Stimulated activated CD4-positive, alpha-beta T cell treated with anti-CD3 and anti-CD28 coated beads, Interleukin-4, amount 100 ng/mL, for 1 hour (primary cell): ENCODE measurements at regions not wholly inside any gene's neighbourhood (a gene's known extent, or its start where the extent isn't known, plus 50 kb on each side); places are given as distances from the start of the nearest gene placed in this dataset.

Experiments
- DNase-seq: peaks from one replicate; pipeline ENCODE4 v3.0.0-alpha.2; 2020

DNA sequence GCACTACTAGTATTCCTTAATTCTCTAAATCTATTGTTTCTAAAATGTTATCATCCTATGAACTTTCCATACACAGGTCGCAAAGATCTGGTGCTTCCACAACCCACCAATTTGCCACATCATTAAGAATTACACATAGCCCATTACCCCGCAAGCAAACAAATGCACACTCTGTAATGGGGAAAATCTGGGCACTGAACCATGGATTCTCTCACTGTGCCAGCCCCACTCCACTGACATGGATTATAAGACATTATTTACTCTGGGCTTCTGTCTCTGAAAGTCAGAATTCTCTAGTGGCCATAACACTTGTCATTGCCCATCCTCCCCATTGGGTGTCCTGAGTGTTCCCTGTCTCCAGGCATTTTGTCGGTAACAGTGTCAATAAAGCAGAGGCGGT, 537.1 kb downstream of the EPHA4 start:
- no peak for DNase-seq

DNA sequence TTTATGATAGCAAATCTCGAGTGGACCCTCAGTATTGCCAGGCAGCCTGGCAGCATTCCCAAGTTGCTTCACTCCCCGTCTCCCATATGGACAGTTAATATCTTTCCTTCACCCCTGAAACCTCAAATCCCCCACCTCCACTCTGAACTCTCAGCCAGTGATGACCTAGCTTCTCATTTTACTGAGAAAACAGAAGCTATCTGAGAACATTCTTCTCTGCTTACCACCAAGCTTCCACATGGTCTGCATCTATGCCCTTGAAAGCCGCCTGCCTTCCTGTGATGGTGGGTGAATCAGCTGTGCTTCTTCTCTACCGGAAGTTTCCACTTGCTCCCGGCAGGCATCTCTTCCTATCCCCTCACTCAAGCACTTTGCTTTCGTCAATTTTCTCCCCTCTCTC, 529.2 kb downstream of the EPHA4 start:
- no peak for DNase-seq

DNA sequence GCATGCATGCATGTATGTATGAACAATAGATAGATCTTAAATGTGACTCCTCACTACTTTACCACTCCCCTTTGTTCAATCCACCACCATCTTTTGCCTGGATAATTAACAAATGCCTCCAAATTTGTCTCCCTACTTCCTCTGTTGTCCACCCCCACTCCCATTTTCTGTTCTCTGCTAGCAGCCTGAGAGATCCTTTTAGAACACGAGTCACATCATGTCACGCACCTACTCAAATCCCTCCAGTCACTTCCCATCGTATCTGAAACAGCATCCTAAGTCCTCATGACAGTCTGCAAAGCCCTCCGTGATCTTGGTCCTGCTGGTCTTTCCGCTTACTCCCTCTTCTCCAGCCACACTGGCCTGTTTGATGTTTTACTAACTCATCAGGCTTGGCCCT, 527.3 kb downstream of the EPHA4 start:
- DNase-seq = no peak

DNA sequence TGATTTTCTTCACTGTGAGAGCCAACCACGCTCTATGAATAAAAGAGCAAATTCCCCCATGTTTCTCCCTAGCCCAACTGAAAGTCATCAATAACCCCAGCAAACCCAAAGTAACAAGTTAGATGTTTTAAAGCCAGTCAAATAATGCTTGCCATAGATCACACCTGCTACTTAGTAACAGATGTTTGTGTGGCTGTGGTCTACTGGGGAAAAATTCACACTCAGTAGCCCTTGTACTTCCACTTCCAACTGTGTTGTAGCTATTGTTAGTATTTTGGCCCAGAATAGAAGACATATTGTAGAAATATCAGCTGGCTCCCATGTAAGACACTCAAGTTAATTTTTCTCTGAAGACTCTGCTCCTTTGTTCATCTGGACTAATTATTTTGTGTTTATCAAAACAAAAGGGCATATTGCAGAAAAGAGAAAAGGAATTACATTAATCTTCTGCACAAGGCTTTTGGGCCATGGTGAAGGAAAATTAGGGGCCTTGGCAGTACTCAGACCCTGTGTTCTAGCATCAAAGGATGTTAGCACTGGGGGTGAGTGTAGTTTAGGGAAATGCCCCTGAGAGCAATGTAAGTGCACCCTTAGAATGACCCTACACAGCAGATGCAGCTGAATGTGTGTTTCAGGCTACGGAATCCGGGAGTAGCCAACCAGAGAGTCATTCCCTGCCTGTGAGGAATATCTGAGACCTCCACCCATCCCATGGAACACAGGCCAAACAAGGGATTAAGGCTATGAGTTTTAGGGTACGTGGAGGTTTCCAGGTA, 521.9 kb downstream of the EPHA4 start:
- no peak for DNase-seq

DNA sequence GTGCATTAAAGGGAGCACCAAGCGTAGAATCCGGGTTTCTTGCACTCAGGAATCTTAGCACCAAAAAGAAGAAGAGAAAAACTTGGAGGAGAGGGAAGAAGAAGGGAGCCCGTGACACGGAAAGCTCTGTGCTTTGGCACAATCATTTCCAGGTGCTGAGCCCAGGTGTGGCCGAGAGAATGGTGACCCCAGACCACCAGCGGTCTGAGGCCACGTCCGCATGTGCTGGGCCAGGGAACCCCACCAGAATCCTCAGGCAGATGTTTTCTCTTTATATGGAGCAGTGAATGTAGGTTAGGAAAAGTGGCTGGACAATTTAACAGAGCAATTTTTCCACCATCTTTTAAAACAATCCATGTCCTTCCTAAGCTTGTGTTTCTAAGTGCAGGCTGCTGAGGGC, 520.9 kb downstream of the EPHA4 start:
- DNase-seq = no peak

DNA sequence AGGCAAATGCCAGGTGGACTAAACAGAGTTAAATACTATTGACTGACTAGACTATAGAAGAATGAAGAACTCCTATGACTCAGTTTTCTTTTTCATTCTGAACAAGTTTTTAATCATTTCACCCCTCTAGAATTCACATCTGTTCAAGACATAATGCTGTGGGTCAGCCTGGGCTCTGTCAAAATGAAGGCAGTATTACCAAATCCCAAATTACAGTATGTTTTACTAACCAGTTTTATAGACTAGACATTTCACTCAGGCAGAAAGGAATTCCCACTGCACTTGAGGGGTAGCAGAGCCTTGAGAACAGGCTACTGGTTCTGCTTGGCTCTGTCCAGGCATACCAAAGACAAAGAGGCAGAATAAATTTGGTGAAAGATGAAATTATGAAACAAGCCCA, 511.7 kb downstream of the EPHA4 start:
- no peak for DNase-seq

DNA sequence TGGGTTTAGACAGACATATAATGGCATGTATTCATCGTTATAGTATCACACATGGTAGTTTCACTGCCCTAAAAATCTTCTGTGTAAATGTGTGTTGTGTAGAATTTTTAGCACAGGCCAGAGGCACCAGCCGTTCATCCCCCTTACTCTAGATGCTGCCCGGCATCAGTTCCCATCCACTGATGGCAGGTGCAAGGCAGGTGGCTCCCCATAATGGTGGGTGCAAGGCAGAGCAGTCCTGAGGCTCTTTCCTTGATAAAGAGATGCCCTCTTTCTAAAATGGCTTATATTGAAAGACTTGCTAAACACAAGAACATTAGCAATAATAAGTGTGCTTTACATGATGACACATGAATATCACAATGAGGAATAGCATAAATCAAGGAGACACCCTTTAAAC, 508.5 kb downstream of the EPHA4 start:
- DNase-seq = no peak

DNA sequence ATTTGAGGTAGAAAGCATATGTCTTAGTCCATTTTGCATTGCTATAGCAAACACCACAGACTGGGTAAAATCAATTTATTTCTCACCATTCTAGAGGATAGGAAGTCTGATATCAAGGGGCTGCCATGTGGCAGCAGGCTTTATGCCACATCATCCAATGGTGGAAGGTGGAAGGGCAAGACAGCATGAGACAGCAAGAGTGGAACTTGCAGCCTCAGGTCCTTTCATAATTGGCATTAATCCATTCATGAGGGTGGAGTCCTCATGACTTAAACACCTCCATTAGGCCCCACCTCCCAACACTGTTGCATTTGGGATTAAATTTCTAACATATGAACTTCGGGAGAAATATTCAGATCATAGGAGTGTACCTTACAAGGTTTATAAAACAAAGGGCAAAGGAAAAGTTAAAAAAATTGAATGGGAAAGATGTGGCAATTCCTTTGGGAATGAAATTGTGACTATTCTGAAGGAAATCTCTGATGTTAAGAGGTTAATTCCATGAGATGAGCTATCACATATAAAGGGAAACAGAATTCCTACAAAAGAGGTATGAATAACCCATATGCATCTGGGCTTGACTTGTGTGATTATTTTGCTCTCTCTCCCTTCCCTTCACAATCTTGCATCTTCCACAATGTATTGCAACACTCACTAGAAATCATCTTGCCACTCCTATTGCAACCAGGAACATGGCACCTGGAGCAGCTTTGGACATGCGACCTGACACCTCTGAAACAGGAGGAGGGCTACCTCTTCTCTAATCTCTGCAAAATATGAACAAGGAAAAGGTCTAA, 507.8 kb downstream of the EPHA4 start:
- no peak for DNase-seq

DNA sequence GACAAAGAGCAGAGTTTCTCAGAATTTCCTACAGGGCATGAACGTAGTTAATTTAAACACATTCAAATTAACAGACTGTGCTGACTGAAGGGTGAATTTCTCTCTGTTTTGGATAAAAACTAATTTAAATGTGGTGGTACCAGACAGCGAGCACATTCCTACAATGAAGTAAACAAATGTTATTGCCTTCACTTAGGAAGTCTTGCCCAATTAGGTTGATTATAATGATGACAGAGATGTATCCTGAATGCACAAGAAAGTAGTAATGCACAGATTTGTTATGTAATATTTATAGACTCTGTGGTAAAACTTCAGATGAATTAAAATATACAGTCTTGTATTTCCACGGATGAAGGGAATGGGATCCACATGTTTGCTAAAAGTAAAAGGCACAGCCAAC, 507.2 kb downstream of the EPHA4 start:
- no peak for DNase-seq

DNA sequence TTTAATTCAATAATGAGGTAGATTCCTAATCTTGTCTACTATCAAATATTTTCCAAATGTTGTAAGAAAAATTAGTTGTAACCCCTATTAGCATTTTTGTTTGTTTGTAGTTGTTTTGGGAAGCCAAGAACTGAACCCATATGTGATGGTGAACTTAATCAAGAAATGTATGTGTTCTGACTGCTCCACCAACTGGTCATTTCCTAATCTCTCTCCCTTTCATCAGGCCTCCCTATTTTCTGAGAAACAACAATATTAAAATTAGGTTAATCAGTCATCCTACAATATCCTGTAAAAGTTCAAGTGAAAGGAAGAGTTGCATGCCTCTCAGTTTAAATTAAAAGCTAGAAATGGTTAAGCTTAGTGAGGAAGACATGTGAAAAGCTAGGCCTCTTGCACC, 504.0 kb downstream of the EPHA4 start:
- DNase-seq = no peak

DNA sequence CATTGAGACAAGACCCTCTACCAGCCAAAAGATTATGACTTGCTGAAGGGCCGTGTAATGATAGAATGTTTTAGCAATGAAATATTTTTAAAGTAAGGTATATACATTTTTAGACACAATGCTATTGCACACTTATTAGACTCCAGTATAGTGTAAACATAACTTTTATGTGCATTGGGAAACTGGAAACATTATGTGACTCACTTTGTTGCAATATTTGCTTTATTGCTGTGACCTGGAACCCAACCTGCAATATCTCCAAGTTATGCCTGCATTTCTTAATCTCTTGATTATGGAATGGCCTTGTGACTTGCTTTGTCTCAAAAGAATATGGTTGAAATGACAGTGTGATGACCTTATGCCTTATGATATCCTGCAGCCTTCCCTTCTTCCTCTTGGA, 502.0 kb downstream of the EPHA4 start:
- no peak for DNase-seq

DNA sequence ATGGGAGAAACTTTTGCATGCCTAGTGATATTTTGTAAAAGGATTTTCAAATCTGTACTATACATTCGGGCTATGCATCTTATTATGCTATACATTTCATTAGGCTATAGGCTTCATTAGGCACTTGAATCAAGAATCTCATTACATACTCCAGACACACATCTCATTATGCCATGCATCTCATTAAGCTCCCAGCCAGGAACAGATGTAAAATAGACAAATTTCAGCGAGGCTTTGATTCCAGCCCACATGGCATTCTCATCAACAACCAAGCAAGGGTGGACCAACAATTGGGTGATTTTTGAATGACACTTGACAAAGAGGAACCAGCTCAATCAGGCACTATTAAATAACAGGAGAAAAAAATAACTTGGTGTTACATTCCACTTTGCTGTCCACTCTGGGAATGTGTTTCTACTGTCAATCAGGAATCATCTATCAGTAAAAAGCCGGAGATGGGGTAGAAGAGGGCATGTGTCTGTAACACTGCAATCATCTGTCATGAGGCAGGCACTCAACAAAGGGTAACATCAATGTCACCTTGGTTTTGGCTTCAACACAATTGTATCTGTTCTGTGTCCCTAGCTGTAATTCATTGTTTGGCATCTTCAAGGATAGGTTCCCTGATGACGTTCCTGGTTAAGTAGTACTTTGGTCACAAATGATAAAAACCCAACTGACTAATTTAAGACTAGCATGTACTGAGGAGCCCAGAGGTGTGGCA, 498.6 kb downstream of the EPHA4 start:
- DNase-seq = no peak

DNA sequence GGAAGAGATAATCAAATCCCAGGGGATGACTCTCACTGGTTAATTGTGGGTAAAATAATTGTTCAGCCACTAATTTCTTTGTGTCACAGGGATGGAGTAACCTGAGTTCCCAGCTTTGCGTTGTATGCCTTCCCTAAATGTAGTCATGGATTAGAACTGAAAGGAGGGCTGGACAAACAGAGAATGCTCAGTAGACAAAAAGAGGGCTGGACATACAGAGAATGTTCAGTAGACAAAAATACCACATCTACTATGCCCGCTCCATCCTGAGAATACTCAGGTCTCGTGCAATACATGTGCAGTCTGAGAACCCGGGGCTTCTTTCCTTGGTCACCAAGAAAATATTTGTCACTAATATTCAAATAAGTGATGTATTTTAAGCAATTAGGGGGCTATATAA, 497.9 kb downstream of the EPHA4 start:
- DNase-seq = no peak

DNA sequence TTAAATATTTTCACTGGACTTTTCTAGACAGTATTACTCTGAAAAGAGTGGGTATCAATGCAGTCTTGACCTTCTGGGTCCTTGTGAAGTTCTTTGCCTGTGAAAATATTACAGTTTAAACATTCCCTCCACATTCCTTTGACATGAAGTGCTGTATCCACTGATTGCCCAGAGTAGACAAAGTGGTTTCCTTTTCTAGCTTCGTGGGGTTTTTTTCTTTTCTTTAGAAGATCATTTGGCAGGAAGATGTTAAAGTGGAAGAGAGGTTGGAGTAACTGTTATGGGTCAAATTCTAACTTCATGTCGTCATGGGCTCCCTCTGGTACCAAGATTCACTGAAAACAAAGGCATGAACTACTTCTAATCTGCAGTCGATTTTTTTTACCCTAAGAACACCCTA, 496.9 kb downstream of the EPHA4 start:
- DNase-seq = no peak

DNA sequence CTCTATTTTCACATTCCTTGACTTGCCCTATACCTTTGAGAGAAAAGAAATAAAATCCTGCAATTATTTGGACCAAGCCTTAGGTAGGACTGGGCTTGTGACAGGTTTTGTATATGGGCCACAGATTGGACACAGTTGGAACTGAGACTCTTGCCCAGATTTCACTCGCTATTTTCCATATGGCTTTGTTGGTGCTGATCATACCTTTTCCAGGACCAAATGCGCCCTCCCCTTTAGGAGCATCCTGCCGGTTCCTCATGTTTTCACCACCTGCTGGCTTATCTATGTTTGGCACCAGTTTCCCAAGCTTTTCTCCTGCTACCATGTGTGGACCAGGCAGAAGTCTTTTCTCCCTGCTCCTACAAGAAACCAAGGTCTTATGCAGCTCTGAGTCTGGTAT, 494.9 kb downstream of the EPHA4 start:
- DNase-seq = no peak

DNA sequence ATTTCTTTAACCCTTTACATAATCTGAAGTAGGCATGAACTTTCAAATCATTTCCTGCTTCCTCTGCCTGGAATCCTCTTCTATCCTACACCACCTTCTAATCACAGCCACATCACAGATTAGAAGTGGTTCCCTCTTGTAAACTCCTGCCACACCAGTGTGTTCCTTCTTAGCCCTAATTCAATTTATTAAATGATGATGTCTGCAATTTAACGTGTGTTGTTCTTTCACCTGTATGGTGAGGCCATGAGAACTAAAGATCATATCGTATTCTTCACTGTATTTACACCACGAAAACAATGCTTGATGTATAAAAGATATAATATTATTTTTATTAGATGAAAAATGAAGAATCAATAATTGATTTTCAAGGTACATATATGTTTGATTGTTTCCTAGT, 494.3 kb downstream of the EPHA4 start:
- no peak for DNase-seq

DNA sequence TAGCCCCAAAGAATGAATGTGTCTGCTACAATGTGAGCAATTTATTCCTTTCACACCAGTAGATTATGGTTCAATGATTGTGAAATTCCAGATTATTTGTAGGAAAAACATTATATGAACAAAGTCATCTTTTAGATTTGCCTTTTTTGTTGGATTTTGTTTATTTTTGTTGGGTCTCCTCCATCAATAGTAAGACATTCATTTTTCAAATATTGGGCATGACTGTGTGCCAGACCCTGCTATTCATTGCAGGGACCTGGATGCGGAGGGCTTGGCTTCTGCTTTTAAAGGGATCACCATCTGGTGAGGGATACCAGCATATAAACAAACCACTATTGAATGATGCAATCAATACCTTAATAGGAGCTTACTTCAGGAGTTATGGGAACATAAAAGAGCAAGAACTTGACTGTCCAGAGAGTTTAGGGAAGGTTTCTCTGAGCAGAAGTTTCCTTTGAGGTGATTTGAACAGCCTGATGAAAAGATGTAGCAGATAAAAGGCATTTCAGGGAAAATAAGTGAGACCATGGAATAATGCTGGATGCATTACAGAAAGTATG, 486.7 kb downstream of the EPHA4 start:
- DNase-seq = no peak

DNA sequence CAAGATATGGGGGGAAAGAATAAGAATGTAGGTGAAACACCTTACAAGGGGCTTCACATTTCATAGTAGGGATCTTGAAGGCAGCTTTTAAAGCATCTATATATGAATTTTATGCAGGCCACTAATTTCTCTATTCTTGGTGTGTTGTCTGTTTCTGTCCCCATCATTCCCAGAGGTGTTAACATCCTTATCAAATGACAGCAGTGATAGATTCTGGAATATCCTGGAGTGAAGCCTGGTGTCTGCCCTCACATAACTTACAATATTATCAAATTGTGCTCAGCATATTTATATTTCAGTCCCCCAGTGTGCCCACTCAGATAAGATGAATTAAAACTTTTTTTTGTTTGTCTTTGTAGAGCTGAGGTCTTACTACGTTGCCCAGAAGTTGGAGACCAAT, 486.2 kb downstream of the EPHA4 start:
- no peak for DNase-seq

DNA sequence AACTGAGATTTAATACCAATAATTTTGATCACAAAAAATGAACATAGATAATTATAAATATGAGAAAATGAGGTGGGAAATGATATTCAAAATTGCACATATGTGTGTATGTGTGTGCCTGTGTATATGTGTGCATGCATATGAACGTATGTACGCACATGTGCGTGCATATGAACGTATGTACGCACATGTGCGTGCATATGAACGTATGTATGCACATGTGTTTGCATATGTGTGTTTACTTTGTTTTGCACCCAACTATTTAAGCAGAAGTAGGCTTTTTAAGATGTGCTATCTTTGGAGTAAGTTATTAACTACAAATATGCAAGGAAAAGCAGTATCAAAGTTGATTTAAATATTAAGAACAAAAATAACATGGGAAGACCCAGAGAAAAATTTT, 484.3 kb downstream of the EPHA4 start:
- DNase-seq = no peak

DNA sequence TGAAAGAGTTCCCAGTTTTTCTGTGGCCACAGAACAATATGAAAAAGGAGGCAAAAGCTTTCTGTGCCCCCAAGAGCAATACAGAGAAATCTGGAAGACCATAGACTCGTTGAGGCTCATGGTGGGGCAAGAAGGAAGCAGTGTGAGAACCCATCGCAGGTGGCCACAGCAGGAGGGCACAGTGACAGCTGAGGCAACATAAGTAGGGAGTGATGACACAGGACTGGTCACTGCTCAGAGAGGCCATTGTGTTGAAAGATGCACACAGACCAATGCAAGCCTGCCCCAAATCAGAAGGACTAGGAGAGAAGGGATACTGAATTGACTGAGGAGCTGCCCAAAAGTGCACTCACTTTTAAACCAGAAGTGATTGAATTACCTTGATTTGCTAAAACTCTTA, 483.6 kb downstream of the EPHA4 start:
- DNase-seq = no peak

DNA sequence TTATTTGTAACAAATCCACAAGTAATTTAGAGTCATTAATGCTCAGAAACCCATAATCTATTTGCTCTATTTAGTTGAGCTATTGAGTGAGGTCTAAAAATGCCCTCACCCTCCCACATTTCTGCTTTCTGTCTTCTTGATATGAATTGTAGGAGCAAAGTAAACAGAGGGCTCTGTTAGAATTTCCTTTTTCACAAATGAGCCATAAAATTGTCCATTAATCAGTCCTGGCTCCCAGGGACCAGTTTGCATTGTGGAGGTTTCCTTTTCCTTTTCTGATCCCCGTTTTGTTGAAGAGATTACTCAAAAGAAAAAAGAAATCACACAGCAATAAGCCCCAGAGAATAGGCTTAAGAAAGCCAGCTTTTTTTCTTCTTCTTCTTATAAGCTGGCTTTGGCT, 476.7 kb downstream of the EPHA4 start:
- DNase-seq = no peak

DNA sequence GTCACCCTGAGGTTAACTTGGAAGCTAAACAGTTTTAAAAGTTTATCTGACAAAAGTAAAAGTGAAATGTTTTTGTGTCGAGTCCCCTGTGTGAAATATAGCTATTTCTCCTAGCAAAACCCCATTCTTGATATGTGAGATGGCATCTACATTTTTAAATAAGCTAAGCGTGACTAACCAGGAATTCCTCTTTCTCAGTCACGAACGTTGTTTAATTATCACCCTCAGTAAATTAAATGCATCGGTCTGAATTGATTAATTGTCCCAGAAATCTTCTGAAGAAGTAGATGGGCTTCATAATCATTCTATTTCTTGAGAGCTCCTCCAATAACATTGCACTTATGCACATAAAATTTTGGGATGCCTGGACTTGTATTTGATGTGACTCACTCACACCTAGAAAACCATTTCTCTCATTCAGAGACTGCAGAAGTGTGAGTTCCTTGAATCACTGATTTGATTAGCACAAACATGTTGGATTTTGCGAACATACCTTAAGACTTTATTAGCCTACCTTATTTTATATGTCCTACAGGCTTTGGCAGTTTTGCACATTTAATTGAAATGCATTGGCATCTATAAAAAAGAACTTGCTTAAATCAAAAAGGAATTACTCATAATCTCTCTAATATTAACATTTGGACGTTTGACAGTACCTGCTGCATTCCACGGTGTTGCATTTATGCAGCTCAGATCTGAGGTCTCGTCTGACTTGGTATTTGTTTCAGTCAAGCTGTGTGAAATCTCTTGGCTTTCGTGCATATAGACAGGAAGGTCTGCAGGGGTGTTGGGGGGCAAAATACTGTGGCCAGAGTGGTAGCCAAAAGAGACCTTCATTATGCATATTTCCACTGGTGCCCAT, 475.2 kb downstream of the EPHA4 start:
- DNase-seq = no peak

DNA sequence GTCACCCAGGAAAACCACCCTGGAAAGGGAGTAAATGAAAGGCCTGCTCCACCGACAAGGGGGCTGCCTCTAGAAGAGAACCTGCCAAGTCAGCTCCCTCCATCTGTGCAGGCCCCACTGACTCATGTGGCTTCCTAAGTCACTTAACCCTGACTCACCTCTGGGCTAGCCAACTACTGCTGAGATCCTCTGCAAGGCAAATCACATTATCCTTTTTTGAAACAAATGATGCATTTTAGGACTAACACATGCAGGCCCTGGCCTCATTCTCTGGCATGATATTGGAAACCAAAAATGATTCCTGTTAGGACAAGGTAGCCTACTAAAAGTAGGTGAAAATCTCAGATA, 474.6 kb downstream of the EPHA4 start:
- no peak for DNase-seq
